Thyroid gland (tissue), 4 donors: ENCODE measurements at regions not wholly inside any gene's neighbourhood (a gene's known extent, or its start where the extent isn't known, plus 50 kb on each side); places are given as distances from the start of the nearest gene placed in this dataset.
A peak's percentile ranks its signal among the peaks of the same experiment; 100 is the strongest.

Experiments
- DNase-seq, 2 donors: peaks; one replicate each; pipeline ENCODE4 v3.0.0-alpha.2; 2019
- H3K27ac ChIP-seq, 3 donors: fragments of 200-600 bp; sonication (generic); 1 replicate in 2 of 3; 2 replicates in 1 of 3; pipeline ENCODE4 v1.5.1; 2016 to 2019; ENCODE audit warnings: mild to moderate bottlenecking in 1 of 3, moderate library complexity in 1 of 3
- H3K27me3 ChIP-seq: fragments of 200-600 bp; sonication (generic); one replicate; pipeline ENCODE4 v1.5.1; 2019
- H3K36me3 ChIP-seq, 2 donors: fragments of 200-600 bp; sonication (generic); one replicate each; pipeline ENCODE4 v1.5.1; 2016 to 2019
- H3K4me1 ChIP-seq, 2 donors: fragments of 200-600 bp; sonication (generic); one replicate each; pipeline ENCODE4 v1.5.1; 2017 to 2019
- H3K4me3 ChIP-seq, 3 donors: fragments of 200-600 bp; sonication (generic); replicated peaks in 1 of 3; 1 replicate in 2 of 3; 2 replicates in 1 of 3; pipeline ENCODE4 v1.5.1; 2016; ENCODE audit warnings: mild to moderate bottlenecking in 1 of 3
- H3K9me3 ChIP-seq: fragments of 200-600 bp; sonication (generic); one replicate; pipeline ENCODE4 v1.5.1; 2017
- POLR2A ChIP-seq, 2 donors: fragments of 450-650 bp; IDR thresholded peaks; one replicate each; pipeline ENCODE4 v1.6.1; 2017; ENCODE audit warnings: antibody characterized with exemption in 2 of 2, mild to moderate bottlenecking in 2 of 2, moderate library complexity in 1 of 2
- WGBS, 2 donors: methylation state at CpG; one replicate each; pipeline ENCODE4 v1.1.5; 2017; 5-methylcytosine and 5-hydroxymethylcytosine counted together
- intact Hi-C: fragments of 100-400 bp; cut with DNase I; formaldehyde crosslinking; loops from one replicate; pipeline ENCODE4 v1.15.1; 2023
- TF ChIP-seq, protein P1 (sequence below), 6 experiments: fragments of 200-600 bp in 3 of 6; fragments of 450-650 bp in 3 of 6; sonication (generic) in 3 of 6; IDR thresholded peaks; one replicate each; pipeline ENCODE4 v1.5.1; 2016 to 2019; ENCODE audit warnings: antibody characterized with exemption in 6 of 6, mild to moderate bottlenecking in 2 of 6, inconsistent platforms in 1 of 6, moderate library complexity in 1 of 6

DNA sequence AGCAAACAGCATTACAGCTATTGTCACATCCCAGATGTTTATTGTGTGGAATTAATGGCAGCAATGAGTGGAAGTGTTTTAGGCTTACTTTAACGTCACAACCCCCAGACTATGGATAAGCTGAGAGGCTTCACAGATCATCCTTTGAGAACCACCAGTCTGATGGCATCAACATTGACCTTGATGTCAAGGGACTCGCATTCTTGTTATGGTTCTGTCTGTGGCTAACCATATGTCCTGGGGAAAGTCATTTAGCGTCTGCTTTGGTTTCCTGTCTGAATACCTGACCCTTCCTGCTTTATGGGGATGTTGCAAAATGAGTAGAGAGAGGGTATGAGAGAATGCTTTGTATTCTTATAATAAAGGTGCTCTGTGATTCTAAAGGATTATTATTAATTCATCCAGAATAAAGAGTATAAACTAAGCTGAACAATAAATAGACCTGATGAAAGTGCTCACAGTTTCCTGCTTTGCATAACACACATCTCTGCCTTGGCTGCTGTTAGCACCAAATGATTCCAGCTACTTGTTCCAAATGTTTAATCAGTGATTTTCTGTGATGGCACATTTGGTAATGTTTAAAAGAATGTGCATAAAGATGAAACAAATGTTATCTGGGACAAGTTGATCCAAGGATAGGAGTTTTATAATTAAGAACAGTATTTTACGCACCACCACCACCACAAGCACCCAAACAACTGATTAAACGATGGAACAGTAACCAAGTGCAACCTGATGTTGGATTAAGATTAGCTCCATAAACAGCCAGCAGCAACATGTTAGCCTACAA lies 116.9 kb upstream of the LRIG3 start:
- no peak overlapping the region for H3K4me3 ChIP-seq
- H3K4me1 ChIP-seq: peaks cover 4 to 15% of the 10 kb centered on the region in 2 donors
- no peaks in the 10 kb centered on the region for H3K9me3 ChIP-seq
- H3K27ac ChIP-seq: no peak overlapping the region
- no peaks in the 10 kb centered on the region for H3K27me3 ChIP-seq
- 64 to 76% methylated on average over 5 of the region's 5 CpGs for WGBS, 2 donors
- no peaks in the 10 kb centered on the region for H3K36me3 ChIP-seq
- TF ChIP-seq, protein P1, sequence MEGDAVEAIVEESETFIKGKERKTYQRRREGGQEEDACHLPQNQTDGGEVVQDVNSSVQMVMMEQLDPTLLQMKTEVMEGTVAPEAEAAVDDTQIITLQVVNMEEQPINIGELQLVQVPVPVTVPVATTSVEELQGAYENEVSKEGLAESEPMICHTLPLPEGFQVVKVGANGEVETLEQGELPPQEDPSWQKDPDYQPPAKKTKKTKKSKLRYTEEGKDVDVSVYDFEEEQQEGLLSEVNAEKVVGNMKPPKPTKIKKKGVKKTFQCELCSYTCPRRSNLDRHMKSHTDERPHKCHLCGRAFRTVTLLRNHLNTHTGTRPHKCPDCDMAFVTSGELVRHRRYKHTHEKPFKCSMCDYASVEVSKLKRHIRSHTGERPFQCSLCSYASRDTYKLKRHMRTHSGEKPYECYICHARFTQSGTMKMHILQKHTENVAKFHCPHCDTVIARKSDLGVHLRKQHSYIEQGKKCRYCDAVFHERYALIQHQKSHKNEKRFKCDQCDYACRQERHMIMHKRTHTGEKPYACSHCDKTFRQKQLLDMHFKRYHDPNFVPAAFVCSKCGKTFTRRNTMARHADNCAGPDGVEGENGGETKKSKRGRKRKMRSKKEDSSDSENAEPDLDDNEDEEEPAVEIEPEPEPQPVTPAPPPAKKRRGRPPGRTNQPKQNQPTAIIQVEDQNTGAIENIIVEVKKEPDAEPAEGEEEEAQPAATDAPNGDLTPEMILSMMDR (IDR thresholded peaks at IDR 0.05): no peak
- no peak for TF ChIP-seq POLR2A (IDR thresholded peaks at IDR 0.05)
- intact Hi-C loops: no loop called here
- DNase-seq: no peak

DNA sequence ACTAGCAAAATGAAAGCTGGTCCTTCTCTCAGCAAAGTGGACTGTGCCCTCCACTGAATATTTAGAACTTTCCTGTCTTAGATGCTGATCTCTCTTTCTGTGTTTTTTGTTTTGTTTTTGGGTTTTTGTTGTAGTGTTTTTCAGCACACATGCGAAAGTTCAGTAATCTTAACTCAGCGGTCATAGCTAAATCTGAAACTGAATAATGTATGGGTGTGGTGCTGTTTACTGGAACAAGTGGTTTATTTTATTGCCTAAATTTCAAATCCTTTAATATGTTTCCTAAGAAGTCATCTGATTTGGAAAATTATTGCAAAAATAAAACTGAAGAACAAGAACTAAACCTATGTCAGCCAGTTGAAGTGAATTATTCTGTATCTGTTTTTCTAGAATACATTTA lies 116.0 kb upstream of the LRIG3 start:
- Histone ChIP-seq H3K4me3 (no peak overlapping the region), H3K27me3 (no peaks in the 10 kb centered on the region), H3K9me3 (no peaks in the 10 kb centered on the region), H3K27ac (no peak overlapping the region), H3K36me3 (no peaks in the 10 kb centered on the region), H3K4me1 (peaks cover 4 to 10% of the 10 kb centered on the region in 2 donors)
- 89 to 95% methylated on average over 2 of the region's 2 CpGs for WGBS, 2 donors
- no peak for DNase-seq
- intact Hi-C loops: no loop called here
- TF ChIP-seq POLR2A (IDR thresholded peaks at IDR 0.05): no peak
- TF ChIP-seq, protein P1 (IDR thresholded peaks at IDR 0.05): no peak

DNA sequence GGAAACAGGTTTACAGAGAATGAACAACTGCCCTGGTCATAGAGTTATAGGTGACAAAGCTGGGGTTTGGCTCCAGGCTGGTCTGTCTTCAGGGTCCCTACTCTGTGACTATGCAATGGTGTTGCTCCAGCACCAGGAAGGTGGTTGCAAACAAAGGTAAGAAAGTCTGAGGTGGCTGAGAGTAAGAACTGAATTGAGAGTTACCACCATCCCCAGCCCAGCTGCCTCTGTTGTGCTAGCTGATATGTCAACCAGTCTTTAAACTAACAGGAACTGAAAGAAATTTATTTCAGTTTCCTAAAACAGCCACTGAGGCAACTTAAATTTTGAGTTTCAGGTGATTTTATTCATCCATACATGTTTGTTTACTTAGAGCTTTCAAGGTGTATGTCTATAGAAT lies 111.0 kb upstream of the LRIG3 start:
- intact Hi-C loops: no loop called here
- no peak for DNase-seq
- Histone ChIP-seq H3K4me1 (peaks cover 0 to 5% of the 10 kb centered on the region in 2 donors), H3K36me3 (no peaks in the 10 kb centered on the region), H3K9me3 (no peaks in the 10 kb centered on the region), H3K27me3 (no peaks in the 10 kb centered on the region), H3K4me3 (no peak overlapping the region), H3K27ac (no peak overlapping the region)
- no peak for TF ChIP-seq POLR2A (IDR thresholded peaks at IDR 0.05)
- TF ChIP-seq, protein P1 (IDR thresholded peaks at IDR 0.05): no peak

DNA sequence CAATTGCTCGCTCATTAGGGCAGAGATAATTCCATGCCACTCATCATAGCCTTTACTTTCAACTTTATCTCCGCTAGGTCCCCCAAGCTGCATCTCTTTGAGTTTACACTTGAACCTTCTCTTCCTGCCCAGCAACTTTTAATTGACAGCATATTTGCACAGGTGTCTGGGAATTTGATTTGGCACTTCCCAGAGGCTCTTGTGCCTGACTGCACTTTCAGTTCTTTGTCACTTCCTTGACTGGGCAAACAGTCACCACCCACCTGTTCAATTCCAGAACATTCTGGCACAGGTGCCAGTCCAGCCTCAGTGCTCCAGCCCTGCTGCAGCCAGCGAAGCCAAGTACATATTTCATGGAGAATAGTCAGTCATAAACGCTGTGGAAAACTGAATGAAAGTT lies 110.1 kb upstream of the LRIG3 start:
- H3K27me3 ChIP-seq: no peaks in the 10 kb centered on the region
- H3K9me3 ChIP-seq: no peaks in the 10 kb centered on the region
- TF ChIP-seq POLR2A (IDR thresholded peaks at IDR 0.05): no peak
- TF ChIP-seq, protein P1 (IDR thresholded peaks at IDR 0.05): no peak
- peaks cover 0 to 5% of the 10 kb centered on the region in 2 donors for H3K4me1 ChIP-seq
- peak; percentile 25 to 56 for DNase-seq
- intact Hi-C loops: no loop called here
- WGBS, 2 donors: 93 to 94% methylated on average over 4 of the region's 4 CpGs
- no peak overlapping the region for H3K4me3 ChIP-seq
- no peaks in the 10 kb centered on the region for H3K36me3 ChIP-seq
- no peak overlapping the region for H3K27ac ChIP-seq

- 76 to 91% methylated on average over 3 of the region's 3 CpGs for whole genome bisulfite sequencing, 2 donors
- Histone ChIP-seq H3K4me1 (peaks cover 0 to 5% of the 10 kb centered on the region in 2 donors), H3K4me3 (no peak overlapping the region), H3K9me3 (no peaks in the 10 kb centered on the region), H3K27ac (no peak overlapping the region), H3K36me3 (no peaks in the 10 kb centered on the region), H3K27me3 (no peaks in the 10 kb centered on the region)
- intact Hi-C loops: no loop called here
- no peak for DNase-seq
- TF ChIP-seq POLR2A (IDR thresholded peaks at IDR 0.05): no peak
- TF ChIP-seq, protein P1 (IDR thresholded peaks at IDR 0.05): no peak
Measured at GRCh38 chr12:59027199-59027598, 106.9 kb upstream of the LRIG3 start.
